ENCODE measurements at regions not wholly inside any gene's neighbourhood (a gene's known extent, or its start where the extent isn't known, plus 50 kb on each side); places are given as distances from the start of the nearest gene placed in this dataset.

DNA sequence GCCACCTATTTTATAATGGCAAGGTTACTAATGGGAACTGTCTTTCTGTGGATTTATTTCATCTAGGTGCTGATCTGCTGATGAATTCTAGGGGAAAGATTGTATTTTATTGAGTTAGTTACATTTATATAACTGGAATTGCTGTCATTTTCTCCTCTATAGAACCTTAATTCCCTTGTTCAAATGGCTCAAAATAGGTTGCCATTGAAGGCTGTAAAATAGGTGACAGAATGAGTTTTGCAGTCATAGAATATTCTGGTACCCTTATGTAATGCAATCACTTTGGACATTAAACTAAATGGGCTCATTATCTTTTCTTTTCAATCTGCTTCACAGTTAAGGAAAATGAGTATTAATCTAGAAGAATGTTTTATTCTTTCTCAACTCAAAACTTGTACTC lies 131.0 kb downstream of the CTH start:
- TF ChIP-seq ZBTB7A (IDR thresholded peaks at IDR 0.05; ENCODE audit: borderline replicate concordance, control insufficient read depth, low read depth, low read length) (no peak), KAT7 (CRISPR knock-in tag; IDR thresholded peaks at IDR 0.05; ENCODE audit: borderline replicate concordance) (no peak), SRSF9 (IDR thresholded peaks at IDR 0.05; ENCODE audit: borderline replicate concordance, low read depth, low read length) (no peak), TEAD4 (IDR thresholded peaks at IDR 0.05; ENCODE audit: low read length) (no peak), TEAD4 (CRISPR knock-in tag; IDR thresholded peaks at IDR 0.05; ENCODE audit: borderline replicate concordance) (no peak)

Data from K562 (cell line).